ENCODE measurements at regions not wholly inside any gene's neighbourhood (a gene's known extent, or its start where the extent isn't known, plus 50 kb on each side); places are given as distances from the start of the nearest gene placed in this dataset.

GRCh38 chr6:163757520-163757919 is 343.0 kb downstream of the QKI start:
- H3K27ac ChIP-seq: no peak overlapping the region
- ATAC-seq (no peak), DNase-seq (no peak)
- H3K36me3 ChIP-seq: no peaks in the 10 kb centered on the region
- peaks cover 0 to 8% of the 10 kb centered on the region in 2 donors for H3K4me1 ChIP-seq
- H3K4me3 ChIP-seq: no peak overlapping the region
- H3K27me3 ChIP-seq: no peaks in the 10 kb centered on the region
- peaks cover 0 to 3% of the 10 kb centered on the region in 2 donors for H3K9me3 ChIP-seq
- intact Hi-C loops (cut with DNase I): no loop called here
- no peak for TF ChIP-seq CTCF (IDR thresholded peaks at IDR 0.05)

- Histone ChIP-seq H3K9me3 (peaks cover 0 to 3% of the 10 kb centered on the region in 2 donors), H3K4me1 (peaks cover 0 to 8% of the 10 kb centered on the region in 2 donors), H3K4me3 (no peak overlapping the region), H3K27ac (no peak overlapping the region), H3K36me3 (no peaks in the 10 kb centered on the region), H3K27me3 (no peaks in the 10 kb centered on the region)
- ATAC-seq: peak; percentile 69
- no peak for TF ChIP-seq CTCF (IDR thresholded peaks at IDR 0.05)
- intact Hi-C loops (cut with DNase I): no loop called here
- no peak for DNase-seq
These were observed 341.6 kb downstream of the QKI start for GRCh38 chr6:163756079-163756478.

- H3K9me3 ChIP-seq: peaks cover 0 to 3% of the 10 kb centered on the region in 2 donors
- DNase-seq: no peak
- peaks cover 0 to 8% of the 10 kb centered on the region in 2 donors for H3K4me1 ChIP-seq
- H3K27me3 ChIP-seq: no peaks in the 10 kb centered on the region
- no peak overlapping the region for H3K27ac ChIP-seq
- peak; percentile 23 for ATAC-seq
- H3K36me3 ChIP-seq: no peaks in the 10 kb centered on the region
- intact Hi-C loops (cut with DNase I): no loop called here
- no peak overlapping the region for H3K4me3 ChIP-seq
- TF ChIP-seq CTCF (IDR thresholded peaks at IDR 0.05): no peak
These were observed 340.3 kb downstream of the QKI start for GRCh38 chr6:163754866-163755265.

GRCh38 chr6:163753430-163753829 is 338.9 kb downstream of the QKI start:
- no peak for ATAC-seq
- no peaks in the 10 kb centered on the region for H3K27me3 ChIP-seq
- intact Hi-C loops (cut with DNase I): no loop called here
- TF ChIP-seq CTCF (IDR thresholded peaks at IDR 0.05): no peak
- no peak for DNase-seq
- H3K4me3 ChIP-seq: no peak overlapping the region
- H3K4me1 ChIP-seq: peaks cover 0 to 8% of the 10 kb centered on the region in 2 donors
- no peak overlapping the region for H3K27ac ChIP-seq
- peaks cover 0 to 3% of the 10 kb centered on the region in 2 donors for H3K9me3 ChIP-seq
- H3K36me3 ChIP-seq: no peaks in the 10 kb centered on the region

- ATAC-seq (no peak), DNase-seq (no peak)
- intact Hi-C loops (cut with DNase I): no loop called here
- Histone ChIP-seq H3K27me3 (no peaks in the 10 kb centered on the region), H3K9me3 (peaks cover 0 to 3% of the 10 kb centered on the region in 2 donors), H3K4me1 (peaks cover 0 to 8% of the 10 kb centered on the region in 2 donors), H3K27ac (no peak overlapping the region), H3K4me3 (no peak overlapping the region), H3K36me3 (no peaks in the 10 kb centered on the region)
- TF ChIP-seq CTCF (IDR thresholded peaks at IDR 0.05): no peak
These were observed 337.9 kb downstream of the QKI start for GRCh38 chr6:163752446-163752845.
